ENCODE measurements at regions not wholly inside any gene's neighbourhood (a gene's known extent, or its start where the extent isn't known, plus 50 kb on each side); places are given as distances from the start of the nearest gene placed in this dataset.

- no peak for TF ChIP-seq CTCF (IDR thresholded peaks at IDR 0.05; ENCODE audit: low read length)
- no peak for TF ChIP-seq EZH2phosphoT487 (IDR thresholded peaks at IDR 0.05; ENCODE audit: low read length)
- no peak for TF ChIP-seq EZH2 (optimal IDR thresholded peaks at IDR 0.05; ENCODE audit: low read depth, low read length)
These were observed 2036.0 kb upstream of the C9orf72 start for GRCh38 chr9:29609282-29609681.
